Omental fat pad (tissue), 1 donor: ENCODE measurements at regions not wholly inside any gene's neighbourhood (a gene's known extent, or its start where the extent isn't known, plus 50 kb on each side); places are given as distances from the start of the nearest gene placed in this dataset. TPM values are rescaled to one million over a fixed set of nuclear protein-coding genes. Genes with fewer than 3 reads are reported as not detected.

Experiments
- small RNA-seq: library from RNA; depleted of rRNA; stranded (forward); fragments of <200 nt; gene quantifications from one replicate; pipeline ENCODE3, GENCODE V24; 2016

Small RNA genes lying in the stretch of these regions (small RNA-seq; reads per million reads assigned to genes)
- not detected for gene RNU6-617P
